ENCODE measurements at regions not wholly inside any gene's neighbourhood (a gene's known extent, or its start where the extent isn't known, plus 50 kb on each side); places are given as distances from the start of the nearest gene placed in this dataset.

DNA sequence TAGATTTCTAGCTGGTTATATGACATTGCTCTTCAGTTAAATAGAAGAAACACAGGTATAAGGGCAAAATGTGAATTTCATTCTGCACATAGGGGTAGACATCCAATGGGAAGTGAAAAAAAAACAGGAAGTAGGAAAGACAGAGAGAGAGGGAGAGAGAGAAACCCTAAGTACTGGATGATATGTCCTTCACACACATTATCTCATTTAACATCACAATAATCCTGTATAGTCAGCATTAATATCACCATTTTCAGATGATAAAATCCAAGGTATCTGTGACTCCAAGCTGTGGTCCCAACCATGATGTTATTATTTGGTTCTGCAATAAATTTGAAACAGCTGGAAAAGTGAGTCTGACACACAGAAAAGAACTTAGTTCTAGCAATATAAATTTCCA lies 759.9 kb downstream of the SATB2 start:
- TF ChIP-seq, protein P1, sequence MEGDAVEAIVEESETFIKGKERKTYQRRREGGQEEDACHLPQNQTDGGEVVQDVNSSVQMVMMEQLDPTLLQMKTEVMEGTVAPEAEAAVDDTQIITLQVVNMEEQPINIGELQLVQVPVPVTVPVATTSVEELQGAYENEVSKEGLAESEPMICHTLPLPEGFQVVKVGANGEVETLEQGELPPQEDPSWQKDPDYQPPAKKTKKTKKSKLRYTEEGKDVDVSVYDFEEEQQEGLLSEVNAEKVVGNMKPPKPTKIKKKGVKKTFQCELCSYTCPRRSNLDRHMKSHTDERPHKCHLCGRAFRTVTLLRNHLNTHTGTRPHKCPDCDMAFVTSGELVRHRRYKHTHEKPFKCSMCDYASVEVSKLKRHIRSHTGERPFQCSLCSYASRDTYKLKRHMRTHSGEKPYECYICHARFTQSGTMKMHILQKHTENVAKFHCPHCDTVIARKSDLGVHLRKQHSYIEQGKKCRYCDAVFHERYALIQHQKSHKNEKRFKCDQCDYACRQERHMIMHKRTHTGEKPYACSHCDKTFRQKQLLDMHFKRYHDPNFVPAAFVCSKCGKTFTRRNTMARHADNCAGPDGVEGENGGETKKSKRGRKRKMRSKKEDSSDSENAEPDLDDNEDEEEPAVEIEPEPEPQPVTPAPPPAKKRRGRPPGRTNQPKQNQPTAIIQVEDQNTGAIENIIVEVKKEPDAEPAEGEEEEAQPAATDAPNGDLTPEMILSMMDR (IDR thresholded peaks at IDR 0.05), result no peak
- TF ChIP-seq POLR2AphosphoS5 (IDR thresholded peaks at IDR 0.05), result no peak

Data from stomach (tissue), 4 donors.